Suprapubic skin (tissue), 4 donors: ENCODE measurements at regions not wholly inside any gene's neighbourhood (a gene's known extent, or its start where the extent isn't known, plus 50 kb on each side); places are given as distances from the start of the nearest gene placed in this dataset.

Experiments
- DNase-seq, 2 donors: peaks; one replicate each; pipeline ENCODE4 v3.0.0-alpha.2; 2019; ENCODE audit warnings: low spot score in 2 of 2
- H3K27ac ChIP-seq: fragments of 200-600 bp; sonication (generic); one replicate; pipeline ENCODE4 v1.5.1; 2019
- H3K27me3 ChIP-seq: fragments of 200-600 bp; sonication (generic); one replicate; pipeline ENCODE4 v1.5.1; 2019
- H3K36me3 ChIP-seq: fragments of 200-600 bp; sonication (generic); one replicate; pipeline ENCODE4 v1.5.1; 2019
- H3K4me1 ChIP-seq: fragments of 200-600 bp; sonication (generic); one replicate; pipeline ENCODE4 v1.5.1; 2019
- H3K4me3 ChIP-seq: fragments of 200-600 bp; sonication (generic); one replicate; pipeline ENCODE4 v1.5.1; 2019; ENCODE audit warnings: mild to moderate bottlenecking
- H3K9me3 ChIP-seq: fragments of 200-600 bp; sonication (generic); one replicate; pipeline ENCODE4 v1.5.1; 2019
- EP300 ChIP-seq: sonication (generic); formaldehyde crosslinking; IDR thresholded peaks from one replicate; pipeline ENCODE4 v1.6.1; 2017; ENCODE audit warnings: antibody characterized with exemption
- POLR2A ChIP-seq, 2 donors: fragments of 450-650 bp; IDR thresholded peaks; one replicate each; pipeline ENCODE4 v1.6.1; 2017; ENCODE audit warnings: antibody characterized with exemption in 2 of 2, mild to moderate bottlenecking in 2 of 2, moderate library complexity in 2 of 2
- POLR2AphosphoS5 ChIP-seq, 3 donors: sonication (generic); formaldehyde crosslinking; IDR thresholded peaks; one replicate each; pipeline ENCODE4 v1.6.1; 2017; ENCODE audit warnings: antibody characterized with exemption in 3 of 3
- WGBS: methylation state at CpG from one replicate; pipeline ENCODE4 v1.1.5; 2018; 5-methylcytosine and 5-hydroxymethylcytosine counted together
- TF ChIP-seq, protein P1 (sequence below), 2 donors: fragments of 200-600 bp in 1 of 2; fragments of 450-650 bp in 1 of 2; sonication (generic) in 1 of 2; IDR thresholded peaks; one replicate each; pipeline ENCODE4 v1.5.1; 2016 to 2019; ENCODE audit warnings: antibody characterized with exemption in 2 of 2, mild to moderate bottlenecking in 1 of 2, moderate library complexity in 1 of 2

DNA sequence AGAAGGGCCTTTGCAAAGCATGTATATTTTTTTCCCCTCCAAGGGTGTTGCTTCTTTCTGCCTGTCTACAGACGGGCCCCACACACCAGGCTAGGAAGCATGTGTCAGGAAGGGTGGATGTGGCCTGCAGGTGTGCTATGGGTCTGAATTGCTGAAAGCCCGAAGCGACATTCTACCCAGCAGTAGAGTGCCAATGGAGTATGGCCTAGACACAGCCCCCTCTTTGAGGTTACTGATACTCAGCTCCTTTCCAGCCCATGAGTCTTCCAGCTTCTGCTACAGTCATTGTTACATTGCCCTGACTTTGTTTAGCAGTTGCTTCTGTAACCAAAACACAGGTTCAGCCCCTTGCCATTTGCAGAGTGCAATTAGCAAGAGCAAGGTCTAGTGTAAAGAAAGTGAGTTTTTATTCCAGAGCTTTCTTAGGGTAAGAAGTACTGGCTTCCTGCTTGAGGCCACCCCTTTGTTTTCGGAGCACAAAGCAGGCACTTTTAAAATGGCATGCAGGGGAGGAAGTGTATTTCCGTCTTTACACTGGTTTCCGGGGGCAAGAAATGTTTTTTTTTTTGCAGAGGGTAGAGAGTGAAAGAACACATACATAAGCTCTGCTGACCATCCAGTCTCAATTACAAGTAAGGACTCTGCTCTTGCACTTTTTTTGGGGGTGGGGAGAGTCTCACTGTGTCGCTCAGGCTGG, 428.0 kb upstream of the AMELY start:
- no peaks in the 10 kb centered on the region for H3K9me3 ChIP-seq
- no peak for DNase-seq
- no CpG with 5 or more reads among the region's 7 CpGs for WGBS
- peaks cover 2% of the 10 kb centered on the region for H3K4me1 ChIP-seq
- no peaks in the 10 kb centered on the region for H3K36me3 ChIP-seq
- no peak overlapping the region for H3K27ac ChIP-seq
- TF ChIP-seq POLR2A (IDR thresholded peaks at IDR 0.05) (no peak), POLR2AphosphoS5 (IDR thresholded peaks at IDR 0.05) (no peak), EP300 (no peak)
- TF ChIP-seq, protein P1, sequence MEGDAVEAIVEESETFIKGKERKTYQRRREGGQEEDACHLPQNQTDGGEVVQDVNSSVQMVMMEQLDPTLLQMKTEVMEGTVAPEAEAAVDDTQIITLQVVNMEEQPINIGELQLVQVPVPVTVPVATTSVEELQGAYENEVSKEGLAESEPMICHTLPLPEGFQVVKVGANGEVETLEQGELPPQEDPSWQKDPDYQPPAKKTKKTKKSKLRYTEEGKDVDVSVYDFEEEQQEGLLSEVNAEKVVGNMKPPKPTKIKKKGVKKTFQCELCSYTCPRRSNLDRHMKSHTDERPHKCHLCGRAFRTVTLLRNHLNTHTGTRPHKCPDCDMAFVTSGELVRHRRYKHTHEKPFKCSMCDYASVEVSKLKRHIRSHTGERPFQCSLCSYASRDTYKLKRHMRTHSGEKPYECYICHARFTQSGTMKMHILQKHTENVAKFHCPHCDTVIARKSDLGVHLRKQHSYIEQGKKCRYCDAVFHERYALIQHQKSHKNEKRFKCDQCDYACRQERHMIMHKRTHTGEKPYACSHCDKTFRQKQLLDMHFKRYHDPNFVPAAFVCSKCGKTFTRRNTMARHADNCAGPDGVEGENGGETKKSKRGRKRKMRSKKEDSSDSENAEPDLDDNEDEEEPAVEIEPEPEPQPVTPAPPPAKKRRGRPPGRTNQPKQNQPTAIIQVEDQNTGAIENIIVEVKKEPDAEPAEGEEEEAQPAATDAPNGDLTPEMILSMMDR (IDR thresholded peaks at IDR 0.05) = no peak
- H3K4me3 ChIP-seq = no peak overlapping the region
- H3K27me3 ChIP-seq = no peaks in the 10 kb centered on the region

DNA sequence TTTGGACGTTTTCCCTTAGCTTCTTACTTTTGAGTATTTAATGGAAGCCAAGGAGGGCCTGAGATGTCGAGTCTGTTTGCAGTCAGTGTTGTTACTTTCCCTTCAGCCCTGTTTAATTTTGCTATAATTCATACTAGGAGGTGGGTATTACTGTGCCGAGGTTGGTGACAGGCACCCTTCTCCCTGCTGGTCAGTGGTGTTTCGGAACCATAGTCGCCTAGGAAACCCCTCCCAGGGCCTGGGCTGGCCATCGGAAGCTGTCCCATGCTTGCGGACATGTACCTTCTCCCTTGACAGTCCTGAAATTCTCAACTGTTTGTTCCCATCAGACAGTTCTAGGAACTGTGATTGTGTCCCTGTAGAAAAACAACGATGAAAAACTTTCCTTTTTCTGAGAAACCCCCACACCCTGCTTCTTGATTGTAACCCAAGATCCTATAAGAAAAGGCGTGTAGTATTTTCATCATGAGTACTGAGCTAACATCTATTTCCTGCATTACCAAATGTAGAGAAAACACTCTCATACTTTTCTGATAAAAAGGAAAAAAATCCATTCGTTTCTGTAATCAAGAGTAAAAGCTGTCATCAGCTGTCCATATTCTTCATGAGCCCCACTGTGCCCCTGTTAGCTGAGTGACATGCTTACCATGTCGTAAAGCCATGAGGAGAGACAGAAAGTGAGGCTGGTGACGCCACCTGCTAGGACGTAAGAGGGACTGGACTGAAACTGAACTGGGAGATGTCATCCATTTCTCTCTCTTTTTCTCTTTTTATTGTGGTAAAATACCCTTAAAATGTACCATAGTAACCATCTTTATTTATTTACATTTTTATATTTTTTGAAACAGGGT, 424.7 kb upstream of the AMELY start:
- no peak for DNase-seq
- WGBS = no CpG with 5 or more reads among the region's 13 CpGs
- H3K27me3 ChIP-seq = no peaks in the 10 kb centered on the region
- no peaks in the 10 kb centered on the region for H3K9me3 ChIP-seq
- H3K4me3 ChIP-seq = no peak overlapping the region
- H3K36me3 ChIP-seq = no peaks in the 10 kb centered on the region
- H3K4me1 ChIP-seq = no peaks in the 10 kb centered on the region
- H3K27ac ChIP-seq = no peak overlapping the region
- TF ChIP-seq POLR2A (IDR thresholded peaks at IDR 0.05) (no peak), EP300 (no peak), POLR2AphosphoS5 (IDR thresholded peaks at IDR 0.05) (no peak)
- TF ChIP-seq, protein P1 (IDR thresholded peaks at IDR 0.05) = no peak

DNA sequence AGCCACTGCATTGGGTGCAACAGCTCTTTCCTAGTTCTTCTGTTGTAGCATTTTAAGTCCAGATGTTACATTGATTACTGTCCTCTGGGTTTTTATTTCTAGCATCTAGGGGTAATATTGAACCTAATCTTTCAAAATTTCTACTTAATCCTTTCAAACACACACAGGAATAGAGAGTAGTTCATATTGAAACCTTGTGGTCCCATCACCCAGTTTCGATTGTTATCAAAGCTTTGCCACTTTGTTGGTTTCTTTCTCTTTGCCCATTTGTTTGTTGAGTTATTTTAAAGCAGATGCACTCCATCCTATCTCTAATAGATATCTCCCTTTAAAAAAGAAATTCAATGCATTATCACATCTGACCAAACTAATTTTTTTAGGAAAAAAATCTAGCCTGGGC, 422.9 kb upstream of the AMELY start:
- Histone ChIP-seq H3K9me3 (no peaks in the 10 kb centered on the region), H3K4me1 (no peaks in the 10 kb centered on the region), H3K27ac (no peak overlapping the region), H3K36me3 (no peaks in the 10 kb centered on the region), H3K4me3 (no peak overlapping the region), H3K27me3 (no peaks in the 10 kb centered on the region)
- WGBS = no CpG with 5 or more reads among the region's 1 CpG
- DNase-seq = no peak
- TF ChIP-seq, protein P1 (IDR thresholded peaks at IDR 0.05) = no peak
- TF ChIP-seq POLR2AphosphoS5 (IDR thresholded peaks at IDR 0.05) (no peak), EP300 (no peak), POLR2A (IDR thresholded peaks at IDR 0.05) (no peak)

DNA sequence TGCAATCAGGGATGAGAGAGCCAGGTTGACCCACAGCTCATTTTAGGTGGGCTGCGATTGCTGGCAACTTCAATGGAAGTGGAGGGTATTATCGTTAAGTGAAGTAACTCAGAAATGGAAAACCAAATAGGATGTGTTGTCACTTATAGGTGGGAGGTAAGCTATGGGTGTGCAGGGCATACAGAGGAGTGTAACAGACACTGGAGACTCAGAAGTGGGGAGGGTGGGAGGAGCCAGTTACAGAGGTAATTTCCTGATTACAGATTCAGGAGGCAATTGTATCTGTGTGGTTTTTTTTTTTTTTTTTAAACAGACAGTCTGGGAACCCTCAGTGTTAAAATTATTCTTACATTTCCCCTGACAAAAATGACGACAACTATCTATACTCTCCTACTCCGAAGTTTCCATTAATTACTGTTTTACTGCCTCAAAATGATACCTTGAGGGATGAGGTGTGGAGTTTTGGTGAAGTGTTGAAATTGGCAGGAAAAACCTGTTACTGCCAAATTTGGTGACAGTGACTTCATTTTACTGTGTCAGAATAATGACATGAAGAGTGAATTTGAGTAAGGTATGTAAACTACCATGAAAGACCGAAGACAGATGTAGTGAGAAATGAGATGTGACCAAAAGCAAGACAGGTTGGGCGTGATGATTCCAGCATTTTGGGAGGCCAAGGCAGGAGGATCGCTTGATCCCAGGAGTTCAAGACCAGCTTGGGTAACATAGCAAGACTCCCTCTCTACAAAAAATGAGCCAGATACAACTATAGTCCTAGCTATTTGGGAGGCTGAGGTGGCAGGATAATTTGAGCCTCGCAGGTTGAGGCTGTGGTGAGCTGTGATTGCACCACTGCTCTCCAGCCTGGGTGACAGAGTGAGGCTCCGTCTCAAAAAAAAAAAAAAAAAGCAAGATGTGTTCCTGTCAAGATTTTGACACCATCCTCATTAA, 415.0 kb upstream of the AMELY start:
- no peak for DNase-seq
- Histone ChIP-seq H3K9me3 (no peaks in the 10 kb centered on the region), H3K36me3 (peaks cover 5% of the 10 kb centered on the region), H3K4me3 (no peak overlapping the region), H3K27me3 (no peaks in the 10 kb centered on the region), H3K27ac (no peak overlapping the region), H3K4me1 (no peaks in the 10 kb centered on the region)
- TF ChIP-seq EP300 = no peak
- TF ChIP-seq POLR2AphosphoS5 (IDR thresholded peaks at IDR 0.05) = no peak
- TF ChIP-seq POLR2A (IDR thresholded peaks at IDR 0.05) = no peak
- no CpG with 5 or more reads among the region's 9 CpGs for WGBS

DNA sequence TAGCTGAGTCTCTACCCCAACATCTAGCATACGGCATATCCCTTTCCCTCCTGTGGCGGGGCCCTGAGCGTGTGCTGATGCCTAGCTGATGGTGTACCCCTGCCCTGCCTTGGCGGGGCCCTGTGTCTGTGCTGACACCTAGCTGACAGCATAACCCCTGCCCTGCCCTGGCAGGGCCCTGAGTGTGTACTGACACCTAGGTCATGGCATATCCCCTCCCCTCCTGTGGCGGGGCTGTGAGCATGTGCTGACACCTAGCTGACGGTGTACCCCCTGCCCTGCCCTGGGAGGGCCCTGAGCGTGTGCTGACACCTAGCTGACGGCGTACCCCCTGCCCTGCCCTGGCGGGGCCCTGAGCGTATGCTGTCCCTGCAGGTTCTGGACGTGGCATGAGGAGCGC, 414.0 kb upstream of the AMELY start:
- WGBS = no CpG with 5 or more reads among the region's 13 CpGs
- no peak for DNase-seq
- TF ChIP-seq EP300 = no peak
- TF ChIP-seq, protein P1 (IDR thresholded peaks at IDR 0.05) = no peak
- no peak for TF ChIP-seq POLR2AphosphoS5 (IDR thresholded peaks at IDR 0.05)
- TF ChIP-seq POLR2A (IDR thresholded peaks at IDR 0.05) = no peak
- Histone ChIP-seq H3K4me3 (no peak overlapping the region), H3K27ac (no peak overlapping the region), H3K36me3 (peaks cover 5% of the 10 kb centered on the region), H3K27me3 (no peaks in the 10 kb centered on the region), H3K4me1 (no peaks in the 10 kb centered on the region), H3K9me3 (no peaks in the 10 kb centered on the region)
